OCI-LY7 (cell line): ENCODE measurements at regions not wholly inside any gene's neighbourhood (a gene's known extent, or its start where the extent isn't known, plus 50 kb on each side); places are given as distances from the start of the nearest gene placed in this dataset.

Experiments
- BruUV-seq: library from RNA; stranded (reverse); fragments of 400-500 nt; replicated peaks from 2 replicates; lab custom pipeline; 2021; lab: Mats Ljungman, UMichigan
- CTCF ChIA-PET: fragments of 300-600 bp; sonication (Branson Sonifier 250); formaldehyde crosslinking; loops from one replicate; lab custom pipeline; 2022; ENCODE audit warnings: antibody characterized with exemption; ENCODE audit not compliant: unreplicated experiment; lab: Charles Lee
- POLR2A ChIA-PET: fragments of 300-600 bp; sonication (Branson Sonifier 250); formaldehyde crosslinking; loops from one replicate; lab custom pipeline; 2022; ENCODE audit warnings: antibody characterized with exemption; lab: Charles Lee
- DNase-seq: peaks from one replicate; pipeline ENCODE4 v3.0.0-alpha.2; 2015; ENCODE audit warnings: low spot score
- H2AFZ ChIP-seq: fragments of 200-600 bp; sonication (generic), shearing (Covaris generic); 2 replicates; pipeline ENCODE4 v1.6.1; 2014; ENCODE audit warnings: mild to moderate bottlenecking, antibody characterized with exemption, low read length, moderate library complexity
- H3K27ac ChIP-seq: fragments of 200-600 bp; sonication (generic); 2 replicates; pipeline ENCODE4 v1.5.1; 2014; ENCODE audit warnings: mixed run types, low read depth, mild to moderate bottlenecking, moderate library complexity, low read length, inconsistent platforms; ENCODE audit not compliant: poor library complexity, severe bottlenecking
- H3K36me3 ChIP-seq: fragments of 200-600 bp; sonication (generic); 2 replicates; pipeline ENCODE4 v1.6.1; 2014; ENCODE audit warnings: mild to moderate bottlenecking, antibody characterized with exemption, low read length, moderate library complexity, mixed read lengths; ENCODE audit not compliant: insufficient read depth
- H3K4me1 ChIP-seq: fragments of 200-600 bp; sonication (generic); 2 replicates; pipeline ENCODE4 v1.5.1; 2014; ENCODE audit warnings: mild to moderate bottlenecking, low read length; ENCODE audit not compliant: insufficient read depth, poor library complexity, severe bottlenecking
- H3K4me2 ChIP-seq: fragments of 200-600 bp; sonication (generic); 2 replicates; pipeline ENCODE4 v1.6.1; 2014; ENCODE audit warnings: mild to moderate bottlenecking, low read length
- H3K4me3 ChIP-seq: fragments of 200-600 bp; sonication (generic); 2 replicates; pipeline ENCODE4 v1.5.1; 2014; ENCODE audit warnings: mild to moderate bottlenecking, low read depth, low read length; ENCODE audit not compliant: poor library complexity, severe bottlenecking
- H3K79me2 ChIP-seq: fragments of 200-600 bp; sonication (generic); 2 replicates; pipeline ENCODE4 v1.6.1; 2016; ENCODE audit warnings: low read depth, mild to moderate bottlenecking, low read length, moderate library complexity, mixed read lengths; ENCODE audit not compliant: insufficient read depth
- H3K9me2 ChIP-seq: fragments of 200-600 bp; sonication (generic); 2 replicates; pipeline ENCODE4 v1.6.1; 2016; ENCODE audit warnings: mild to moderate bottlenecking, low read length, mixed read lengths; ENCODE audit not compliant: insufficient read depth
- H3K9me3 ChIP-seq: fragments of 200-600 bp; sonication (generic); 2 replicates; pipeline ENCODE4 v1.6.1; 2014; ENCODE audit warnings: mild to moderate bottlenecking, mixed run types, low read length, mixed read lengths
- H4K20me1 ChIP-seq: fragments of 200-600 bp; sonication (generic); 2 replicates; pipeline ENCODE4 v1.6.1; 2014; ENCODE audit warnings: mild to moderate bottlenecking, antibody characterized with exemption, low read length, moderate library complexity, mixed read lengths; ENCODE audit not compliant: insufficient read depth
- EZH2phosphoT487 ChIP-seq: fragments of 200-600 bp; sonication (generic); IDR thresholded peaks from 2 replicates; pipeline ENCODE4 v1.6.1; 2018; ENCODE audit warnings: low read depth, borderline replicate concordance, mild to moderate bottlenecking, mixed run types, antibody characterized with exemption, low read length, moderate library complexity, mixed read lengths
- intact Hi-C: fragments of 100-400 bp; cut with micrococcal nuclease; formaldehyde crosslinking; loops from one replicate; pipeline ENCODE4 v1.10.0; 2022; ENCODE audit not compliant: unreplicated experiment
- TF ChIP-seq, protein P1 (sequence below): fragments of 200-600 bp; sonication (generic); conservative IDR thresholded peaks from 2 replicates; pipeline ENCODE4 v1.5.1; 2014; ENCODE audit warnings: mild to moderate bottlenecking, antibody characterized with exemption, low read length, moderate library complexity, mixed read lengths

DNA sequence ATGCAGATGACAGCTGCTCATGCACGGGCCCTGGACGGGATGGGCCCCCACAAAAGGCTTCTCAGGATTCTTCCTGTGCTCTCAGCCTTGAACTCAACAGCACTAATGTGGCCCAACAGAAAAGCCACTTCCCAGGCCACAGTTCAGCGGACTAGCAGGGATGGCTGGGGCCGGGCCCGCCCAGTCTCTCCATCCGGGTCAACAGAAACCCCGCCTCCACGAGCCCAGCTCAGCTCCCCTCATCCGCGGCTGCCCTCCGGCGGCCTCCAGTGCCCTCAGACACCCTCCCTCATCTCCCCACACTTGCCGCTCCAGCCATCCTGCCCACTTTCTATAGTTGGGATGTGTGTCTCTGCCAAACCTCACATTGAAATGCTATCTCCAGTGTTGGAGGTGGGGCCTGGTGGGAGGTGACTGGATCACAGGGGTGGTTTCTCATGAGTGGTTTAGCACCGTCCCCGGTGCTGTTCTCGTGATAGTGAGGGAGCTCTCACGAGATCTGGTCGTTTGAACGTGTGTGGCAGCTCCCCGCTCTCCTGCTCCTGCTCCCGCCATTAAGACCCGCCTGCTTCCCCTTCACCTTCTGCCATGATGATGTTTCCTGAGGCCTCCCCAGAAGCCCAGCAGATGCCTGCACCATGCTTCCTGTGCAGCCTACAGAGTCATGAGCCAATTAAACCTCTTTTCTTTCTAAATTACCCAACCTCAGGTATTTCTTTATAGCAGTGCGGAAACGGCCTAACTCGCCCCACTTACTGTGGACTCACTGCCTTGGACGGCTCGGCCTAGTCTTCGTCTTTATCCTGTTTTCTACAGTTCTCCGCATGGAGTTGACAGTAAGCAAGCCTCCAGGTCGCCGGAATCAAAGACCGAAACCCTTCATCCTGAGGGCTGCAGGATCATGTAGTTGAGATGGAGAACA, 169.9 kb upstream of the RNF32 start:
- TF ChIP-seq EZH2phosphoT487, result no peak
- TF ChIP-seq, protein P1, sequence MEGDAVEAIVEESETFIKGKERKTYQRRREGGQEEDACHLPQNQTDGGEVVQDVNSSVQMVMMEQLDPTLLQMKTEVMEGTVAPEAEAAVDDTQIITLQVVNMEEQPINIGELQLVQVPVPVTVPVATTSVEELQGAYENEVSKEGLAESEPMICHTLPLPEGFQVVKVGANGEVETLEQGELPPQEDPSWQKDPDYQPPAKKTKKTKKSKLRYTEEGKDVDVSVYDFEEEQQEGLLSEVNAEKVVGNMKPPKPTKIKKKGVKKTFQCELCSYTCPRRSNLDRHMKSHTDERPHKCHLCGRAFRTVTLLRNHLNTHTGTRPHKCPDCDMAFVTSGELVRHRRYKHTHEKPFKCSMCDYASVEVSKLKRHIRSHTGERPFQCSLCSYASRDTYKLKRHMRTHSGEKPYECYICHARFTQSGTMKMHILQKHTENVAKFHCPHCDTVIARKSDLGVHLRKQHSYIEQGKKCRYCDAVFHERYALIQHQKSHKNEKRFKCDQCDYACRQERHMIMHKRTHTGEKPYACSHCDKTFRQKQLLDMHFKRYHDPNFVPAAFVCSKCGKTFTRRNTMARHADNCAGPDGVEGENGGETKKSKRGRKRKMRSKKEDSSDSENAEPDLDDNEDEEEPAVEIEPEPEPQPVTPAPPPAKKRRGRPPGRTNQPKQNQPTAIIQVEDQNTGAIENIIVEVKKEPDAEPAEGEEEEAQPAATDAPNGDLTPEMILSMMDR, result no peak
- no TSS peak for BruUV-seq
- no peaks in the 10 kb centered on the region for H3K36me3 ChIP-seq
- intact Hi-C loops, result loop anchor here (5.0 kb wide), 1 partner anchor 673 kb away; no protein-coding TSS in a partner anchor
- H3K4me1 ChIP-seq, result no peaks in the 10 kb centered on the region
- no peak overlapping the region for H3K4me2 ChIP-seq
- H3K9me3 ChIP-seq, result no peaks in the 10 kb centered on the region
- CTCF ChIA-PET, result no interaction called here
- no peak overlapping the region for H3K27ac ChIP-seq
- H4K20me1 ChIP-seq, result no peaks in the 10 kb centered on the region
- no peaks in the 10 kb centered on the region for H3K79me2 ChIP-seq
- DNase-seq, result no peak
- no peaks in the 10 kb centered on the region for H3K9me2 ChIP-seq
- POLR2A ChIA-PET, result no interaction called here
- H3K4me3 ChIP-seq, result no peak overlapping the region
- no peak overlapping the region for H2AFZ ChIP-seq

DNA sequence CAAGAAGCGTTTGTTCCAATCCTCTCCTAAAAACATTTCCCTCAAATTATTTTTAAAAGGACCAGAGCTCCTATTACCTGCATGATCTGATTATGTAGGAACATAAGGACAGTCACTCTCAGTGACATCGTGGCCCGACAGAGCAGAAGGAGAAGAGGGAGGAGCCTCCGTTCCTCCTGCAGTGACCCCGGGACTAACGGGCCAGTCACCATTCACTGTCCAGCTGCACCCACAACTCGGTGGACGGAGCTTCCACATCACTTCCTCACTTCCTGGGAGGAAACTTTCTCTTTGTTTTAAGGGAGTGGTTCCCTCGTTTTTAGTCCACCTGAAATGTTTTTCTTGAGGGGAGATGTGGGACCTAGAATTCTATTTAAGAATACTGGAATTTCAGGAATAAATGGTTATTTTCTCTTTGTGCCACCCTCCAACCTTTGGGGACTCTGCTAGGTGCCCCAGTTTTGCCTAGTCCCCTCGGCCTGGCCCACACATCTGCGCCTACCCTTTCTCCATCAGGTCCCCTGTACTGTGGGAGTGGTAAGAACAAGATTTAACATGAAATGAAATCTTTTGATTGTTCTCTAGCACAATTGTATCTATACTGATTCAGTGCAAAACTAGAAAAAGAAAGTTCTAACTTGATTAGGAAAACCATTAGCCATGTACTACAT, 173.5 kb upstream of the RNF32 start:
- intact Hi-C loops, result no loop called here
- Histone ChIP-seq H3K4me1 (no peaks in the 10 kb centered on the region), H3K4me2 (no peak overlapping the region), H4K20me1 (no peaks in the 10 kb centered on the region), H3K9me3 (no peaks in the 10 kb centered on the region), H3K9me2 (no peaks in the 10 kb centered on the region), H2AFZ (no peak overlapping the region), H3K4me3 (no peak overlapping the region), H3K27ac (no peak overlapping the region), H3K36me3 (no peaks in the 10 kb centered on the region), H3K79me2 (no peaks in the 10 kb centered on the region)
- DNase-seq, result no peak
- BruUV-seq, result no TSS peak
- TF ChIP-seq EZH2phosphoT487, result no peak
- TF ChIP-seq, protein P1, result no peak
- POLR2A ChIA-PET, result no interaction called here
- CTCF ChIA-PET, result no interaction called here
